ENCODE measurements at regions not wholly inside any gene's neighbourhood (a gene's known extent, or its start where the extent isn't known, plus 50 kb on each side); places are given as distances from the start of the nearest gene placed in this dataset.
"Not testable (repeated sequence)": the region's sequence is repeated elsewhere in the genome, so short reads cannot be mapped to it uniquely, and the experiment has no call there.

DNA sequence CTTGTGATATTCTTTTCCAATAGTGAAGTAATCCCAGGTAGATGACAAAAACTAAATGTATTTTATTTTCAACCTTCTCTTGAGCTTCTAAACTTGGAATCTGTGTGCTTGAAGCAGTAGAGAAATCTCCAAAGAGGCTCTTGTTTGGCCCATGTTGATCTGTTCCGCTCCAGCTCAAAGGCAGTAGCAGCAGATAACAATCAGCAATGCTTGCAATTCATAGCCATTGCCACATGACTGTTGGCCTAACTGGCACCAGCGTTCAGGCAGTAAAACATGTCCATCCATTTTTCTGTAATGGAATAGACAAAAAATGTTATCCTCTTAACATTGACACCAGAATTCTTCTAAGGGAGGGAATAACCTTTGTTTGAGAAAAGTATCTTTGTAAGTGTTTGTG lies 270.7 kb upstream of the MSX2 start:
- DNase-seq: no peak

DNA sequence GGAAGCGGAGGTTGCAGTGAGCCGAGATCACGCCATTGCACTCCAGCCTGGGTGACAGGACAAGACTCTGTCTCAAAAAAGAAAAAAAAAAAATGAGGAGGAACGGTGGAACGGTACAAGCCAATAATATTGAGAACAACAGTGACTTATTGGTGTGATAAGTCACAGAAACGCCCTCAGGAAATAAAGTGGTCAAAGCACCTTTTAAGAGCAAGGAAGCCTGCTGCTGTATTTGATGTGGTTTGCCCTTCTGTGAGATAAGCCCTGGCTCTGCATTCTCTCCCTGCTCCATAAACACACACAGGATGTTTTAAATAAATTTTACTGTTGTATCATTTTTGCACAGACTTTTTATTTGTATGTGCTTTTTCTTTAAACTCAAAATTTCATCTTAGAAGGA lies 269.9 kb upstream of the MSX2 start:
- no peak for DNase-seq

DNA sequence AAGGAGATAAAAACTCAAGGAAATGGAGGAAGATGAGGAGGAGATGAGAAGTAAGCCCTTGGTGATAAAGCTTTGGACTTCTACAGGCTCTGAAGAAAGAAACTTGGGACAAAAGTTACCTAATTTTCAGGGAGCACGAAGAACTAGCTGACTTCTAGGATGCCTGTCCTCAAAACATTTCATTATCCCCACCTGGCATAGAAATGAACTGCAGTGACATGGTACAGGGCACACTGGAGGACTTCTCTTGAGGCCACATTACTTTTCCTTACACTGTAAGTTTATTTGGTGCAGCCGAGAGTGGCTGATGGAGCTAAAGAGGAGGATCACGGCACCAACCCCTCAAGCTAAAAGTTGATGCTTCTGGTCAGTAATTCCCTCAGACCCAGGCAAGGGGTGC lies 269.5 kb upstream of the MSX2 start:
- no peak for DNase-seq

DNA sequence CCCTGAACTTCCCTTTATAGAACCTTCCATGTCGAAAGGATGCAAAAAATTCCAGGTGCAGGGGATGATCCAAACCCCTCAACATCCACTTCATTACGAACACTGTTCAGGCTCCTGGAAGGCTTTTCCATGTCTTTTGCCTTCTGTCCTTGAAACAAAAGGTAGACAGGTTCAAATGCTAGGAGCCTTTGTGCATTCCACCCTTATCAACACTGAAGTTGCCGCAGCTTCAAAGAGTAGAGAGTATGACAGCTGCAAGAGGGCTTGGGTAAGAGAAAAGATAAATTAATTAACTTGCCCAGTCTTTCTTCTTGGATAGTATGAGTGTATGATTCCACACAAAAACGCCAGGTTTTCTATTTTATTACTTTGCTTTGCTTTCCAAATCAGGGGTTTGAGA lies 269.1 kb upstream of the MSX2 start:
- DNase-seq: no peak

DNA sequence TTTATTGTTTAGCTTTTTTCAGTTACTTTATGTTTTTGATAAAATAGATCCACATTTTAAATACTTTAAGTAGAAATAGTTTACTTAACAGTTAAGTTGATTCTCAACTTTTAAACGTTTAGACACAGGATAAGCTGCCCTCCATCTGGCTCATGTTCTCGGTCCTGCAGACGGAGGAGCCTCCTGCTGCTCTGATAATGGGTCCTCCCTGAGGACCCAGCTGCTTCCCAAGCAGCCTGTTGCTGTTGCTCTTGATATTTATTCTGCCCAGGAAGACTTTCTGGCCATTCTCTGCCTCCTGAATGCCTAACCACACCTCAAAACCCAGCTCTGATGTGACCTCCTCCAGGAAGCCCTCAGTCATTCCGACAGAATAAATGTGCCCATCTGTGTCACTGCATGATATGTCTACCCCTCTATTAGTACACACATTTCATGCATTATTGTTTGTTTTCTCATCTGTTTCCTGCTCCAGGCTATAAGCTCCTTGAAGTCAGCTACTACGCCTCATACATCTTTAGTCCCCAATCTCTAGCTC lies 267.2 kb upstream of the MSX2 start:
- no peak for DNase-seq

DNA sequence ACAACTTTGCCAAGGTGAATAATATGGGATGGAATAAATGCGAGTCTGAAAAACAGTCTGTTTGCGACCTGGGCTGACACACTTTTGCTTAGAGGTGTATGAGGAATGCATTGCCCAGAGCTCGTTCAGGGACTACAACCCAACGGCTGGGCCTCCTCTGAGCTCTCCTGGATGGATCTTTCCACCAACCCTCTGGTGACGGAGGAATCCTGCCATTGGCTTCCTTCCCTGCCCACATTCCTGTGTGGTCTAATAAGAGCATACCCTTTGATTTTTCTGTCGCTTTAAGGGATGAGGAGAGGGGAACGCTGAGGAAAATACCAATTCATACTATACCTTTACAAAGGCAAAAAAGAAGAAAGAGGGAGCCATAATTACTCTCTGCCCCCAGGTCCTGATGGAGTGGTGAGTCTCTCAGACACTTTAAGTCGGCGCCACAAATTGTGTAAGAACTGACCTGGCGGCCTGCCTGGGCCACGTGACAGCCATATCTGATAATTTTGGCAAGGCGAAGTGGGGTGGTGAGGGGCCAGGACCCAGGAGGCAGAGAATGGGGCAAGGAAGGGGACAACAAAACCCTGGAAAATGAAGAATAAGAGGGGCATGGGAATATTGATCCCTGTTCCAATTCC lies 265.2 kb upstream of the MSX2 start:
- no peak for DNase-seq

DNA sequence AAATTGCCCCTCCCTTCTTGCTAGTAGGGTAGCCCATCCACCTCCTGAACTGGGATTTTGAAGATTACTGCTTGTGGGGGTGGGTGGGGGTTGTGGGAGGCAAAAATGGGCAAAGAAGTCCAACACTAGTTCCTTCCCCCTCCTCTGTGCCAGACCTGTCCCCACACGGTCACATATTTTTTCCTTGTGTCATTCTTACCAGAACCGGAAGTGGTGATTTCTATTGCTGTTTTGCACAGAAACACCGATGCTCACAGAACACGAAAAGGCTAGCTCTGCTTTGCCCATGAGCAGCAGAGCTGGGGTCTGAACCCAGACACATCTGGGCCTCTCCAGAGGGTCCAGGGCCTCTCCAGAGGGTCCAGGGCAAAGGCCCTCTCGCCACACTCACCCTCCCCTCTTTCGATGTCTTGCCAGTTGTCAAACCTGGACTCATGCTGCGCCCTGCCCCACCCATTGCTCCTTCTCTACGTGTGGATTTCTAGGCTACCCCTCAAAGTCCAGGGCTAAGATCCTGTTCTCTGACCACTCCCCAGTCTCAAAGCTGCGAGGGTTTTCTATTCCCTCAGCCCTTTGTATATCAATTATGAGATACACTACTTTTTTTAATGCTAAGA lies 264.4 kb upstream of the MSX2 start:
- DNase-seq: no peak

DNA sequence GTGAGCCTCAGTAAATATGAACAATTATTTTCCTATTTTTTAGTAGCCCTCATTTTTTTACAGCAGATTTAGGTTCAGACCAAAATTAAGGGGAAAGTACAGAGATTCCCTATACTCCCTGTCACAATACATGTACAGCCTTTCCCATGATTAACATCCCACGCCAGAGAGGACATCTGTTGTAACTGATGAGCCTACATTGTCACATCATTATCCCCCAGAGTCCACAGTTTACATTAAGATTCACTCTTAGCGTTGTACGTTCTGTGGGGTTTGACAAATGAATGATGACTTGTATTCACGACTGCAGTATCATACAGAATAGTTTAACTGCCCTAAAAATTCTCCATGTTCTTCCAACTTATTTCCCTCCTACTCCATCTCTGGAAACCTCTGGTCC lies 262.3 kb upstream of the MSX2 start:
- DNase-seq: no peak

DNA sequence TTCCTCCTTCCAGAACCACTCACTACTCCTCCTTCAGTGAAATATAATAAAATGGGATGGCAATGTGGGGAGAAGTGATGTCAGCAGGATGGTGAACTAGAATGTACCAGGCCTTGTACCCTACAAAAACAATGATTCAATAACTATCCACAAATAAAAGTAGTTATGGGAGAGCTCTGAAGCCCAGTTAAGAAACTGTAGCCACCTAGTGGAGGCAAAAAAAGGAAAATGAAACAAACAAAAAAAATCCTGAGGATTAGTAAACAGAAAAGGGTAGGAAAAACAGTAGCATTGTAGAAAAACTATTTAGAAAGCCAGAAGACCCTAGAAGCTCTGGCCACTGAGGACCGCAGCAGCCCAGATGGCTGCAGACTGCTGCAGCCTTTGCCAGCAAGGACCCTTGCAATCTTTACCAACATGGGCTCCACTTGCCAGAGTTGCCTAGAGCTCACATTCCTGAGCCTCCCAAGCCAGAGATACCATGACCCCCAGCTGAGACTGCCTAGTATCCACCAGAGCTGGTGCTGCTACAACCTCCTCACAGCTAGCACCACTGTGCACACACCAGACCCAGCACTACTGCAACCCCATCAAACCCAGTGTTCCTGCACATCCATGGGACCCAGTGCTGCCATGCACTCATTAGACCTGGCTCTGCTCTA lies 259.7 kb upstream of the MSX2 start:
- DNase-seq: no peak

DNA sequence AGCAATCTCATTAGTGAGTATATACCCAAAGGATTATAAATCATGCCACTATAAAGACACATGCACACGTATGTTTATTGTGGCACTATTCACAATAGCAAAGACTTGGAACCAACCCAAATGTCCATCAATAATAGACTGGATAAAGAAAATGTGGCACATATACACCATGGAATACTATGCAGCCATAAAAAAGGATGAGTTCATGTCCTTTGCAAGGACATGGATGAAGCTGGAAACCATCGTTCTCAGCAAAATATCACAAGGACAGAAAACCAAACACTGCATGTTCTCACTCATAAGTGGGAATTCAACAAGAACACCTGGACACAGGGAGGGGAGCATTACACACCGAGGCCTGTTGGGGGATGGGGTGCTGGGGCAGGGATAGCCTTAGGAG lies 252.9 kb upstream of the MSX2 start:
- DNase-seq: not testable (repeated sequence)

DNA sequence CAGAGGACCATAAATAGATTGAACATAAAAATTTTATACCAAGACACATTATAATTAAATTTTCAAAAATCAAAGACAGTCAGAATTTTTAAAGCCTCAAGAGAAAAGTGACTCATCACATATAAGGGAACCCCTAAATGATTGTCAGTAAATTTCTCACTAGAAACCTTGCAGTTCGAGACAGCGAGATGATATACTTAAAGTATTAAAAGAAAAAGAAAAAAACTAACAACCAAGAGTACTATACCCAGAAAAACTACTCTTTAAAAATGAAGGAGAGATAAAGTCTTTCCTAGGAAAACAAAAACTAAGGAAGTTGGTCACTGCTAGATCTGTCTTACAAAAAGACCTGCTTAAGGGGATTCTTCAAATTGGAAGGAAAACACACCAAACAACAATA lies 251.4 kb upstream of the MSX2 start:
- DNase-seq: no peak

DNA sequence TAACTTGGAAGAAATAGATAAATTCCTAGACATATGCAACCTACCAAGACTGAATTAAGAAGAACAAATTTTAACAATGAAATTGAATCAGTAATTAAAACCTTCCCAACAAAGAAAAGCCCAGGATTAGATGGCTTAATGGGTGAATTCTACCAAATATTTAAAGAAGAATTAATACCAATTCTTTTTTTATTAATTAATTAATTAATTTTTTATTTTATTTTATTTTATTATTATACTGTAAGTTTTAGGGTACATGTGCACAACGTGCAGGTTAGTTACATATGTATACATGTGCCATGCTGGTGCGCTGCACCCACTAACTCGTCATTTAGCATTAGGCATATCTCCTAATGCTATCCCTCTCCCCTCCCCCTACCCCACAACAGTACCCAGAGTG lies 248.4 kb upstream of the MSX2 start:
- not testable (repeated sequence) for DNase-seq

DNA sequence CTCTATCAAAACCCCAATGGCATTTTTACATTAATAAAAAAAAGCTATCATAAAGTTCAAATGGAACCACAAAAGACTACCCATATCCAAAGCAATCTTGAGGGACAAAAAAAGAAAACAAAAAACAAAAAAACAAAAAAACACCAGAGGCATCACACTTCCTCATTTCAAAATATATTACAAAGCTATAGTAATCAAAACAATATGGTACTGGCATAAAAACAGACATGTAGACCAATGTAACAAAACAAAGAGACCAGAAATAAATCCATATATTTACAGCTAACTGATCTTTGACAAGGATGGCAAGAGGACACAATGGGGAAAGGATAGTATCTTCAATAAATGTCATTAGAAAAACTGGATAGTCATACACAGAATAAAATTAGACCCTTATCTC lies 245.1 kb upstream of the MSX2 start:
- no peak for DNase-seq

DNA sequence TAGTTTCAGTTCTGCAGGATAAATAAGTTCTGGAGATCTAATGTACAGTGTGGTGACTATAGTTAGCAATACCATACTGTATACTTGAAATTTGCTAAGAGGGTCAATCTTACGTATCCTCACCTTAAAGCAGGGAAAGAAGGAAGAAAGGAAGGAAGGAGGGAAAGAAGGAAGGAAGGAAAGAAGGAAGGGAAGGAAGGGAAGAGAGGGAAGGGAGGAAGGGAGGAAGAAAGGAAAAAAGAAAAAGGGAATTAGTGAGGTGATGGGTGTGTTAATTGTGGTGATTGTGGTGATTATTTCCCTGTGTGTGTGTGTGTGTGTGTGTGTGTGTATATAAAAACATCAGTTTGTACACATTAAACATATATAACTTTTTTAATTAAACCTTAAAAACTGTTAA lies 242.6 kb upstream of the MSX2 start:
- no peak for DNase-seq

DNA sequence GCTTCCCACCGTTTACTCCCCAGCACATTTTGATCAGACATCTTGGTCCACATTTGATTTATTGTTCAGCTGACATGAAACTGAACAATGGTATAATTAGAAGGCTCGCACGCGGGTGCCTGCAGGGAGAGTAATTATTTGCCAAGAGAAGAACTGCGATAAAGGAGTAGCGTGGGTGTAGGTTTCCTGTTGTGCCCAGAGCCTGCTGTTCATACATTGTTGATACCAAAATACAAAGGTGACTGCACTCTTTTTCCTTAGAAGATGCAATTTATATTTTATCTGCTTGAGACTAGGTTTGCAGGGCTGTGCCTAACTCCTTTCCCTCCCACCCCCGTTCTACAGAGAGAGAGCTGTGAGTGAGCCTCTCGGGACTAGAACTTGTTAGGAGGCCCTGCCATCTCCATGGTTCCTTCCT lies 241.8 kb upstream of the MSX2 start:
- DNase-seq: no peak

DNA sequence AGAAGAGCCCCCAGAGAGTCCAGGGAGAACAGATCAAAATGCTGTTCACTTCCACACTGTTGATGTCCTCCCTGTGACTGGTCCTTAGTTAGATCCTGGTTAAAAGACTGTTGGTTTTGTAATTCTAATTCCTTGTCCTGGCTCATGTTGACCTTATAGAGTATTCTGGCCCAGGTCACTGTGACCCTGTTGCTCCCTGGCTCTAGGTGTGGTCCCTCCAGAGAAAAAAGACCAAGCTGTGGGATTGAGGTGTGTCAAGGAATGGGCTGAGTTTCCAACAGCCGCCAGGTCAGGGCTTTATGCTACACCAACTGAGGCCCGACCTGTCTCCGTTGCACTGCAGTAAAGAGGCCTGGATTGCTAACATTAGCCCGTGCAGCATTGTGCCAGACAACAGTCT lies 241.0 kb upstream of the MSX2 start:
- DNase-seq: no peak

DNA sequence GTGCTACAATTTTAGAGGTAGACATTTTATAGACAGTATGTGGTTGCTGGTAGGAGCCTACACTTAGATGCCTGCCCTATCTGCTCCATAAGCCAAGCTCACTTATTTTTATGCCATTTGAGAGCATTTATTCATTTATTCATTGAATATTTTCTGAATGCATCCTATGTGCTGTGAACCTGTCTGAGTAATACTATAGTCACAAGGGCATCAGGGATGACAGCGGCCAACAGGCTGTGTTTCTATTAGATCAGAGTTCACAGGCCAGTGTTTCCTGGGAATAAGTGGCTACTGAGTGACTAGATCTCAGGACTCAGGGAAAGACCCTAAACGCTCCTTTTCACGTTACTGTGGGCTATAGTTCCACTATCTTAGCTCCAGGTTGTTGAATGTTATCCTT lies 235.2 kb upstream of the MSX2 start:
- no peak for DNase-seq

DNA sequence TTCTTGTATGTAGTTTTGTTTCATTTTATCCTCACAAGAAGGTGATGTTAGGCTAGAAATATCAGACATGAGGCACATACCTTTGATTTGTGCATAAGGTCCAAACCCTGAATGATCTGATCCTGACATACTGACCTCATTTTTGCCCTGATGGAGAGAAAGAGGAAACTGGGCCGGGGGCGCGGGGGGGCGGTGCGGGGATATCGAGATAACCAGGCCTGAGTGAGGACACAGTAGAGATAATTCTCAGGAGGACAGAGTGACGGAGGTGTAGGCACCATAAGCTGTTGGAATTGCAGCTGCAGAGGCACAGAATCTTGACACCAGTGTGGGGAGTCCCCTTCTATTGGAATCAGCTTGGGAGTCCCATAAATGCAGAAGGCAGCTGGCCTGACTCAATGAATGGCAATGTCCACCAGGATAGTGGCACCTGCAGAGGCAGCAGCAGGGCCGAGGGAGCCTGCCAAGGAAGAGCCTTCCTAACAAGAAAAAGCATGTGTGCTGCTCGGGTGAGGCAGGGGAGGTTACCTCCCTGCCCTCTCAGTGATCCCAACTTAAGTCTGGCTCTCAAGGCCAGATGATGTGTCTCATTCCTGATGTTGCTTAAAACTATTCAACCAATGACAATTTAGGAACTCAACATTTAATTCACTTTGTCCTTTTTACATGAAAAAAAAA lies 234.3 kb upstream of the MSX2 start:
- DNase-seq: no peak

DNA sequence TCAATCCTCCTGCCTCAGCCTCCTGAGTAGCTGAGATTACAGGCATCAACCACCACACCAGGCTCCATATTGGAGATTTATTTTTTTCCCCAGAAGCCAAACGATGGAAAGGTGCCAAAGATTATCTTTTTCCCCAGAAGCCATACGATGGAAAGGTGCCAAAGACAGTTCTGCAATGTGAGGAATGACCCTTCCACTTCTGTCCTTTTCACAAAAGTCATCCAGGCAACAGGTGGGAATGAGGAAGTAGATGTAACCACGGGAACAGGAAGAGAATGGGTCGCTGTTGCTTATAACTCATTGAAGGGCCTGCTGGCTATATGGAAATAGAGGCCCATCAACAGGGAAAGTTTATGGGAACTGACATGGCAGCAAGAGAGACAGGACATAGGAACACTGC lies 233.7 kb upstream of the MSX2 start:
- no peak for DNase-seq

DNA sequence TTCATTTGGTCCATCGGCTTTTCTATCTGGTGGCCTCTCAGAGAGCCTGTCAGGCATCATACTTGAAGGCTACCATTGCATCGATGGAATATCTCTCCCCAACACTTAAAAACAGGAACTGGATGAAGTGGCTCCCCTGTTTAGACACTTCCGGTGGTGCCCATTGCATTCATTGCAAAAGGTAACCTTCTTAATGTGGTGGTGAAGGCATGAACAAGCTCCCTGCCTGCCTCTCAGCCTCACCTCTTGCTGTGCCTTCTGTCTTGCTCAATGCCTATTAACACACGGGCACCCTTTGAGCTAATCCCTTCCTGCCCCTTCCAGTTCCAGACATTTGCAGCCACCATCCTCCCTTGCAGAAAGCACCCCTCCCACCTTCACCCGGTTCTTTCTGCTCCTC lies 233.1 kb upstream of the MSX2 start:
- no peak for DNase-seq

DNA sequence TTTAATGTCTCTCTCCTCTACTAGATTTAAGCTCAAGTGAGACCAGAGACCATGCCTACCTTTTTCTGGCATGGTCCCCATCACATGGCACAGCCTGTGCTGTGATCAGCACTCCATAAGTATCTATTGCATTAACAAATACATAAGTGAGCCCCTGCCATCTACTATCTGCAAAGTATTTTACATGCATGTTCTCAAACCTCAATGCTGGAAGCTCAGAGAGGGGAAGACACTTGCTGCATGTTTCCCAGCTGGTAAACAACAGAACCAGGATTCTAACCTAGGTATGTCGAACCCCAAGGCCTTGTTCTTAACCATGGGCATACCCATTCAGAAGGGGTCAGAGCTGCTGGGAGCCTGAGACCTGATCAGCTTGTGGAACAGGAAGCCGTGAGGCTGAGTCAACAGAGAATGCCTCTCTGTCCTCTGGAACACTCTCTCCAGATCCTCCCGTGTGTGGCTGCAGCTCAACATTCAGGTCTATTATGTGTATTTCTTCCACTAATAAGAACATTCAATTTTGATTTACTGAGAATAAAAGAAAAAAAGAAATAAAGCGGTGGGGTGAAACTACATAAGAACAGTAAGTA lies 232.5 kb upstream of the MSX2 start:
- DNase-seq: no peak

DNA sequence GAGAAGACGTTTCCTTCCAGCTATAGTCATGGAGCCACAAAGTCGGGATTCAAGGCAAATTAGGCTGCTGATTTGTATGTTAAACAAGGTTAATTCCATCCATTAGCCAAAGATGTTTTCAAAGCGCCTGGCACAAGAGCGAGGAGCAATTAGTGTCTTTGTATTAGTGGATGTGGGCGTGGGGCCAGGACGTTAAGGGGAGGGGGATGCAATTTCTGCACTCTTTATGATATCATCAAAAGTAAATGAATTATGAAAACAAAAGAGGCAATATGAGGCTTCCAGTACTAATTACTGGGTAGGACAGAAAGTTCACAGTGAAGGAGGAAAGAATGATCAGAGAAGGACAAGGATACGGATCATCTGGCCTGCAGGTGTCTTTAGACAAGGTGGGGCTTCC lies 230.9 kb upstream of the MSX2 start:
- DNase-seq: no peak

DNA sequence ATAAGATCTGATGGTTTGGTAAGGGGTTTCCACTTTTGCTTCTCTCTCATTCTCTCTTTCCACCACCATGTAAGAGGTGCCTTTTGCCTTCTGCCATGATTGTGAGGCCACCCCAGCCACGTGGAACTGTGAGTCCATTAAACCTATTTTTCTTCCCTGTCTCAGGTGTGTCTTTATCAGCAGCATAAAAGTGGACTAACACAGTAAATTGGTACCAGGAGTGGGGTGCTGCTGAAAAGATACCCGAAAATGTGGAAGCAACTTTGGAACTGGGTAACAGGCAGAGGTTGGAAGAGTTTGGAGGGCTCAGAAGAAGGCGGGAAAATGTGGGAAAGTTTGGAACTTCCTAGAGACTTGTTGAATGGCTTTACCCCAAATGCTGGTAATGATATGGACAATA lies 226.4 kb upstream of the MSX2 start:
- DNase-seq: not testable (repeated sequence)

DNA sequence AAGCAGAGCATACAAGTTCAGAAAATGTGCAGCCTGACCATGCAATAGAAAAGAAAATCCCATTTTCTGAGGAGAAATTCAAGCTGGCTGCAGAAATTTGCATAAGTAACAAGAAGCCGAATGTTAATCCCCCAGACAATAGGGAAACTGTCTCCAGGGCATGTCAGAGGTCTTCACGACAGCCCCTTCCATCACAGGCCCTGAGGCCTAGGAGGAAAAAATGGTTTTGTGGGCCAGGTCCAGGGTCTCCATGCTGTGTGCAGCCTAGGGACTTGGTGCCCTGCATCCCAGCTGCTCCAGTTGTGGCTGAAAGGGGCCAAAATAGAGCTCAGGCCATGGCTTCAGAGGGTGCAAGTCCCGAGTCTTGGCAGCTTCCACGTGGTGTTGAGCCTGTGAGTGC lies 225.8 kb upstream of the MSX2 start:
- not testable (repeated sequence) for DNase-seq
